GOT3 (cell line): ENCODE measurements at regions not wholly inside any gene's neighbourhood (a gene's known extent, or its start where the extent isn't known, plus 50 kb on each side); places are given as distances from the start of the nearest gene placed in this dataset.
"Not testable (repeated sequence)": the region's sequence is repeated elsewhere in the genome, so short reads cannot be mapped to it uniquely, and the experiment has no call there.

Experiments used
- DNase-seq: peaks from one replicate; lab custom pipeline; 2025; ENCODE audit warnings: mixed read lengths; lab: John Stamatoyannopoulos, UW

DNA sequence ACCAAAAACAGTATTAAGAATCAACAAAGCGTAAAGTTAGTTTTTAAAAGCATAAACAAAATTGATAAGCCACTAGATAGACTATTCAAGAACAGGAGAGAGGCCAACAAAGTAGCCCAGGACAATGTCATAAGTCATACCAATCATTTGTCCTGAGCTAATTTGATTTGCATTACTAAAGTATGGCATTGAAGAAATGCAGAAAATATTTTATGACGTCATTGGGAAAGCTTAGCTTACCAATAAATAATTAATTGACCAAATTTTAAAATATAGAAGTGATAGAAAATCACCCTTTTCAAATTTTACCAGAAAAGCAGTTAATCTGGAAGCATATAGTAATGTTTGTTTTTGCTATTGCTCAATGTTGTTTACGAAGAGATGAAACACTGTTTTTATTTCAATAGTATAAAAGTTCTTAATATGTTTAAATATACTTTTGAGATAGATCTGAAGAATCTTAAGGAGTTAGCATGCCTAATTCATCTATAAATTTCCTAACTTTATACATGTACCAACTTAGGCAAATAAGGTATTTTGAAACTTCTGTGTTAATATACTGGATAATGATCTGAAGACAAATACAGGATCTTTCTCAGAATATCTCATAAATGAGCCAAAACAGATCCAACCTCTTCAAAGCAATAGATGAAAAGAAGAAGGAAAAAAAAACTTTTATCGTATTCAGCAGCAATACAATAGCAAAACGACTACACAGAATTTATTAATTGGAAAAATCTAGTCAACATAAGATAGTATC, 1118.5 kb downstream of the SLC16A7 start:
- DNase-seq: no peak

DNA sequence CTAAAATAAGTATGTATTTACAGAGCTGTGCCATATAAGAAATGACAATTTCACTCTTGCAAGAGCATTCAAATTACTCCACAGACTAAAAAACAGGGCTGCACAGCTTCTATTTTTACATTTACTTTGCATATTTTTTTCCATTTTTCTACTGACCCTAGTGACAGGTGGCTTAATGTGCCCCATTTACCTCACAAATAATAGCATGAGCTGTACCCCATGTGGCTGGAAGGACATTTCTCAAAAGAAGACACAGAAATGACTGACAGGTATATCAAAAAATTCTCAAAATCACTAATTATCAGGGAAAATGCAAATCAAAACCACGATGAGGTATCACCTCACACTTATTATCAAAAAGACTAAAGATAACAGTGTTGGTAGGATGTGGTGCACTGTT, 1128.6 kb downstream of the SLC16A7 start:
- DNase-seq: no peak

DNA sequence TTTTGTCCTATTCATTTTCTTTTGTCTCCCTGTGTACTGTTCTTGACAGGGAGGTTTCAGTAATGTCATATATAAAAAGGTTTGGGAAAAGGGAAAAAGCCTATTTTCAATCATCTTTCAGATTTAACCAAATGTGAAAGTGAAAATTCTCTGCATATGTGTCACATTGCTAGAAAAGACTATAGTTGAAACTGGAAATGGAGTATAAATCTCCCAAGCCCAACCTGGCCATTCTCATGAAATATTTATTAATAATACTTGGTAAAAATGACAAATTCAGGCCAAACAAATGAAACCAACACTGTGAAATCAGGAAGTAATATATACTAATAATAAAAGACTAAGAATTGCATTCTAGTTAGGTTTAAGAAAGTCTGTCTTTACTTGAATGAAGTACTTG, 1129.2 kb downstream of the SLC16A7 start:
- DNase-seq: no peak

DNA sequence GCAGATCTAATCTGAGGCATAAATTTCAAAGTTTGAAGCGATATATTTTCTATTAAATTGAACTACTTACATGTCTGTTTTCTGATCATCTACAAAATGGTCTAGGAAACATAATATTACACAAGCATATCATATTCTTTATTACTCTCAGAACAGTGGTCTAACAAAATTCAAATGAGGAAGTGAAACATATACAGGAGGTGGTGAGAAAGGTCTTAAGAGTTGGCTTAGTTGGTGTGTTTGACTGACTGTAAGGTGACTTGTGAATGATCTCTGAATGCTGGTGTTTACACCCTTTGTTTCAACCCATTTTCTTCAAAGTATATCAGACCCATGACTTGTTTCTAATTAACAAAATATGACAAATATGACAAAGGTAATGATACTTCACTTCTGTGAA, 1156.8 kb downstream of the SLC16A7 start:
- DNase-seq: no peak

DNA sequence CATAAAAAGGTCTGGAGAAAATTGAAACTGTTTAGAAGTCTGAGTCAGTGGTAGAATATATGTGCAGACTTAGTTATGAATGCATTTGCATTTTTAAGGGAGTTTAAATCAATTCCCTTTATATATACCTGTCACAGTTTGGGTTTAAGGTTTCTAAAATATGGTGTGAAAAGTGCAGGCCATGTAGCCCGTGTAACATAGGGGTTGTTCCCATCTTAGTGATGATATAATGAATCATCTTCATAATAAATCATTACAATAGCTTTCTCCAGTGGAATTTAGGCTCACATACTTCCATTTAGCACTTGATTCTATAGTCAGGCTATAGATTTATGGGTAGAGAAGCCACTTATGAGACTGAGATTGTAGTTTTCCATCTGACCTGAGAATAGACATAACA, 1162.4 kb downstream of the SLC16A7 start:
- no peak for DNase-seq

DNA sequence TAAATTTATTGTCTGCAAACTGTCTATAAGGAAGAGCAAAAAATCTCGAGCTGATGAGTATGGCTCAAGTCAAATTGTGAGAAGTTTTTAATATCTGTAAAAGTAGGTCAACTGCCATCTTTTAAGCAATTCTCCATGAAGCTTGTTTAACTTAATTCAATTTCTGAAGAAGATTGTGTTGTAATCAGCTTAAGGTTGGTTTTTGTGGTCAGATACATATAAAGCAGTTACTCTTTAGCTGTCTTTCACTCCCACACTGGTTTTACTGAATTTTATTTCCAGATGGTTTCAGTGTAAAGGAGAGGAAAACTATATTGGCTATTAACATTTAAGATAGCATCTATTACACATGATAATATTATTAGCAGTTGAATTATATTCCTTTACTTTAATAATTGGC, 1165.1 kb downstream of the SLC16A7 start:
- no peak for DNase-seq

DNA sequence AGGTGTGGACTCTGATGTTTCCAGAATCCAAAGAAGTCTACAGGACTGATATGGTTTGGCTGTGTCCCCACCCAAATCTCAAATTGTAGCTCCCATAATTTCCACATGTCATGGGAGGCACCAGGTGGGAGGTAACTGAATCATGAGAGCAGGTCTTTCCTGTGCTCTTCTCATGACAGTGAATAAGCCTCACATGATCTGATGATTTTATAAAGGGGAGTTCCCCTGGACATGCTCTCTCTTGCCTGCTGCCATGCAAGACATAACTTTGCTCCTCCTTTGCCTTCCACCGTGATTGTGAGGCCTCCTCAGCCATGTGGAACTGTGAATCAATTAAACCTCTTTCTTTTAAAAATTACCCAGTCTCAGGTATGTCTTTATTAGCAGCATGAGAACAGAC, 1205.3 kb downstream of the SLC16A7 start:
- not testable (repeated sequence) for DNase-seq

DNA sequence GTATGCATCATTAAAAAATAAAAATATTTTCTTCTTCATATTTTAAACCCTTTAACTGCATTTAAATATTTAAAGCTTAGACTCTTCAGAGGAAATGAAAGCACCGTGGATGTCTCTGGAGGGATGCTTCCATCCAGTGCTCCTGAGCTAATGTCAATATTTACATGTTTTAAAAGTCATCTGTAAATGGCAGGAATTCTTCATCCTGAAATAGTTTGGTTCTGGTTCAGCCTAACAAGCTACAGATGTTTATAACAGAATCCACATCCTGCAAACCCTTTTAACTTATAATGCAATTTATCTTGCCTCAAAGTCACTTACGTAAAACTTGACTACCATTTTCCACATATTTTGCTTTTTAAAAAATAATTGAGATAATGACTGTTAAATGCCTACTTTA, 1207.3 kb downstream of the SLC16A7 start:
- no peak for DNase-seq

DNA sequence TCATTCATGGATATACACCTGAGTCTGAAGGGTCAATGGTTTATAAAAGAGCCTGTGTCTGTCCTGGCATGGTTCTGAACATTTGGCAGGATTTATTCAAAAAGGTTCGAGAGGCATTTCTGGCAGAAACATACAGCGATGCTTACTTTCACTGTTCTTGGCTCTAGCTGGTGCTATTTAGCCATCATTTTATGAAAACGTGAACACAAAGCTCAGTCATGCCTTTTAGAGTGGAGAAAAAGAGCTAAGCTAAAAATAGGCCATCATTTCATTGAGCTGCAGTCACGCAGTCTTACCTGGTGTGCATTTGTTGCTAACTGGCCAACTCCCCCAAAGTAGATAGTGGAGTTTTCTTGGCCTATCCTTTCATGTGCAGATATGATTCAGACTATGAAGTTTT, 1209.5 kb downstream of the SLC16A7 start:
- no peak for DNase-seq

DNA sequence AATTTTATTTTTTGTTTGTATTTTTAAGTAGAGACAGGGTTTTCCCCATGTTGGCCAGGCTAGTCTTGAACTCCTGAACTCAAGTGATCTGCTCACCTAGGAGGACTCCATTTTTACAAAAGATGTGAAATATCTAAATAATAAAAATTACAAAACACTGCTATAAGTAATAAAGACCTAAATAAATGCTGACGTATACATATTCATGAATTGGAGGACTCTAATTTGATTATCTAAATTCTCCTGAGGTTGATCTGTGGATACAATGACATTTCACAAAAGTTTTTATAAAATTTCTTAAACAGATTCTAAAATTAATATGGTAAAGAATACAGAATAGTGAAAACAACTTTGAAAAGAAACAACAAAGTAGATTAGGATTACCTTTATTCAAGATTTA, 1224.0 kb downstream of the SLC16A7 start:
- no peak for DNase-seq

DNA sequence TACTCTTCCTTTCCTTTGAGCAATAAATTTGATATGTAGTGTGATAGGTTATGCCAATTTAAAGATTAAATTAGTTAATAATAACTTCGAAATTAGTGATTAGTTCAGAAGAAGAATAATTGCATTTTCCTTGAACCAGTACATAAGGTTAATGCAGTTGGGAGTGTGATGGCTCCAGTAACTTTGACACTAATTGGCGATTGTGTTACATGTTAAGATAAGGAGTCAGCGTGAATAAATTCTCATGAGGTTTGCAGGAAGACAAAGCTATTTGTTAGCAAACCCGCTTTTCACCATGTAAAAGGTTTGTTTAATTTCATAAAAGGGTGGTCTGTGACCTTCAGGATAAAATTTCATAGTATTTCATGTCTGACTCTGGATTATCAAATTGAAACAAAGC, 1226.8 kb downstream of the SLC16A7 start:
- DNase-seq: no peak

DNA sequence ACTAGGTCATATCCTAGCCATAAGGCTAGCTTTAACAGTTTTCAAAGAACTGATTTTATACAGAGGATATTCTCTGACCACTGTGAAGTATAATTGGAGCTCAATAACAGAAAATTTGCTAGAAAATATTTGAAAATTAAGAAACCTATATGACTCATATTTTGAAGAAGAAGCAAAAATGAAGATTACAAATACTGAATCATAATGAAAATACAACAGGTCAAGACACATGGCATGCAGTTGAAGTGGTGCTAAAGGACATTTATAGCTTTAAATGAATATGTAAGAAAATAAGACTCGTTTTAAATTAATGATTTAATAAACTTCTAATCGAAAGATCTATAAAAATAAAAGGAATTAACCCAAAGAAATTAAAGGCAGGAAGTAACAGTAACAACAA, 1234.6 kb downstream of the SLC16A7 start:
- DNase-seq: no peak

DNA sequence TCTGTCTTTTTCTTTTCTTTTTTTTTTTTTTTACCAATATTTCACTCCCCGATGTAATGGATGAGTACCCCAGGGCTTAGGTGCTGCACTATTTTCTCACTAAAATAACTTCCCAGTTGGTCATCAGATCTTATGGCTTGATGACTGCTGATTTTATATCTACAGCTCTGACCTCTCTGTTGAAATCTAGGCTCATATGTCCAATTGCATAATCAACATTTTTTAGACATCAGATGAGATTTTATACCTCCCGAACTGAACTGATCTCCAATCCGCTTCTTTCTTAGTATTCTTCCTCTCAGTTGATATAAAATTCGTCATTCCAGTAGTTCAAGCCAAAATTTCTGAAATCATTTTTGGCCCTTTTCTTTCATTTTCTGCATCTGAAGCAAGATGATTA, 1236.5 kb downstream of the SLC16A7 start:
- no peak for DNase-seq

DNA sequence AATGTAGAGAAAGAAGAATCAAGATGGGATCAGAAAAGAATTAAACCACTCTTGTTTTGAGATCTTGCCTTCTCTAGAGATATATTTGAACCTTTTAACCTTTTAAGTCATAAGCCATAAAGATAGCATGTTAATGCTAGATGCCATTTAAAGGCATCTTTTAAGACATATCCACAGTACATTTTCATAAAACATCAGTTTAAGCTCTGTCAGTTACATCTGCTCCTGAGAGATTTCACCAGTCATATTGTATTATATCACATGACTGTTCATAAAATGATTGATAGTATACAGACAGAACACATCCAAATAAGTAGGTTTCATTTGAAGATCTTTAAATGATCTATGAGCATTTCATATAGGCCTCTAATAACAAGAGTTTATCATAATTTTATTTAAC, 1238.5 kb downstream of the SLC16A7 start:
- no peak for DNase-seq

DNA sequence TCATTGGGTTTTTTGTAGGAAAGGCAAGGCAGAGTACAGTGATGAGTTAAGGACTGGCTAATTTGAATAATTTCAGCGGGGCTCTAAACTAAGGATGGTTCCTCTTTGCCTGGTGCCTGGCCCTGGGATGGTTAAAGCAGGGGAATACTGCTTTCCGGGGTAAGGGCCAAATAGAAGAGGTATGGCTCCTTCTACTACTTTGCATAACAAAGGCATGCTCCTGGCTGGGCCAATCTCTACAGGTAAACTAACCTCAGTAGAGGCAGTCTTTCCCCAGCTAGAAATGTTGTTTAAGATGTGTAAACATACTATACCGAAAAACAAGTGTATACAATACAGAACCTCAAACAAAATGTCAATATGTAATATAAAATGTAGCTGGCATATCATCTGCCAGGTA, 1239.0 kb downstream of the SLC16A7 start:
- DNase-seq: no peak

DNA sequence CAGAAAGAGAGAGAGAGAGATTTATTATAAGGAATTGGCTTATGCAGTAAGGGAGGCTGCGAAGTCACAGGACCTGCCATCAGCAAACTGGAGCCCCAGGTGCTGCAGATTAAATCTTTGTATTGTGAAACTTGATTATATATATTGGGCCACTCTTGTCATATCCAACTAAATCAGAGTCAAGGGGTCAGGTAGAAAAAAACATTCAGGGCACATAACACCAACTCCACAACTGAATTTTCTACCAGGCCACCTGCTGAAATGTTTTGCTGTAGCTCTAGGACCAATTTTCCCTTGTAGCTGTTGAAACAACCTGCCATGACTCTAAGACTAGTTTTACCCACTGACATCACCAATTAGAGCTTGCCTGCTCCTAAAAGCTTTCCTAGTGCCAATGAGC, 1240.8 kb downstream of the SLC16A7 start:
- no peak for DNase-seq

DNA sequence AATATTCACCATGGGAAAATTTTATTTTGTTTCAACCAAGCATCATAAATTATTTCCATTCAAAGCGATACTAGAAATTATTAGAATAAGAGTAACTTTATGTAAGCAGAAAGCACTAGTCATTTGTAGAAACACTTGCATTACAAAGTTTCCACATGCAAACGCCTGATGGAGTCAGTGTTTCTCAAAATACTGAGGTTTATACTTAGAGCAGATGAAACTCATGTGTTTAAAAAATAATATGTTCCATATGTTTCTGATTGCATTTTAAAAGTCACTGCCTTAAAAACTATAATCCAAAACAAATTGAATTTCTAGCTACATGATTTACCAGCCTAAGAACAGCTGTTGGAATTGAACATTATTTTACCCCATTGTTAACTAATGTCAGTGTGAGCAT, 1246.4 kb downstream of the SLC16A7 start:
- no peak for DNase-seq

DNA sequence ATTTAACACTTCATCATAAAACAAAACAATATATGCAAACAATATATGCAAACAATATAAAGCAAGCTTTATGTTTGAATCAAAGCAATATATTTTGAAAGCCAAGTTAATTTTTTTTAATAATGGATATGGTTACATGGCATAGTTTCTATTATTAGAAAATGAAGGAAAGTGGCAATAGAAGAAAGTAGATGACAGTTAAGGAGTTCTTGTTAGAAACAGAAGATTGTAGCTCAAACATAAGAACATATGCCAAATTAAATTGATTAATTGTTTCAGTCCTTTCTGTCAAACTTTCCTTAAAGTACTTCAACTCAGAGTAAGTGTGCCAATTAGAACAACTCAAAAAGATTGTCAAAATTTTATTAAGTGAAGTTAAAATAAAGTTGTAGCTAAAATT, 1248.3 kb downstream of the SLC16A7 start:
- DNase-seq: no peak

DNA sequence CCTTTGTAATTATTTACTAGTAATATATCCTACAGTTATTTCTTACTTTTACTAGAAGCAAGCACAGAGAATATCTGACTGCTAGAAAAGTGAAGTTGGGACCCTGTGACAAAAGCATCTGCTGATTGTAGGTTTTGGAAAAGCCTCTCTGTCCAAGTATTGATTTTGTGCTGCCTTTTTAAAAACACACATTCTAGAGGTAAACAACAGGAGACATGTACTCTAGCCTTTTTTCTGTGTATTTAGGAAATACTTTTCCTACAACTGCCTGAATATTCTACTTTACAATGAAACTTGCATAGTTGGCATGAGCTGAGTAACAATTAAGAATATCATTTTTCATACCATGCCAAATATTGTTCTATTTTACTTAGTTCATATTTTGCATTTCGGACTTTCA, 1249.0 kb downstream of the SLC16A7 start:
- no peak for DNase-seq

DNA sequence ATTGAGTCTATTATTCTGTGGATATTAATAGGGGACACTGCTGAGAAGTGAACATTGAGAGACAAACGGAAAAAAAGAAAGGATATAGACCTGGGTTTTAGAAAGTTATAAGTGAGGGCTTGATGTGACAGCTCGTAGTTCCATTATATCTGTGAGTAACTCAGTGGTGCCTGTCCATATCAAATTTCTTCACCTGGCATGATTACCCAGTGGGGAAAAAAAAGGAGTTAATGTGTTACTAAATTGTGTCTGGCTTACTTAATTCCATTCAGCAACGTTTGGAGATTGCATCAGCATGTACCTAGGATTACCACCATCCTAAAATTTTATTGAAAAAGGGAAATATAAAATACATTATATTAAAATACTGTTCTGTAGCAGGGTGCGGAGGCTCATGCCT, 1249.9 kb downstream of the SLC16A7 start:
- DNase-seq: no peak

DNA sequence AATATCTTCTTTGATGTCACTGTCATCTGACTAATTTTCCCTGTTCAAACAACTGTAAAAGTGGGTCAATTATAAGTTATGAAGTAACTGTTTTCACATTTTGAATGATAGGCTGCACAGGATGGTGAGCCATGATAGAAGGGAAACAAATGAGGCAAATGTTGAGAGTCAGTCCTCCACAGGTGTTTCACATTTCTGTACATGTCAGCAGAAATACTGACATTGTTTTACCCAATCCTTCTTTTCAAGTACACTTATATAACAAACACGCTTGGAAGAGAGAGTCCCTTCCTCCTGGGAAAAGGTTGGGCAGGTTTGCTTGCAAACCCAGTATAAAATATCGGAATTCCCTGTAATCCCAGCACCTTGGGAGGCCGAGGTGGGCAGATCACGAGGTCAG, 1251.5 kb downstream of the SLC16A7 start:
- no peak for DNase-seq

DNA sequence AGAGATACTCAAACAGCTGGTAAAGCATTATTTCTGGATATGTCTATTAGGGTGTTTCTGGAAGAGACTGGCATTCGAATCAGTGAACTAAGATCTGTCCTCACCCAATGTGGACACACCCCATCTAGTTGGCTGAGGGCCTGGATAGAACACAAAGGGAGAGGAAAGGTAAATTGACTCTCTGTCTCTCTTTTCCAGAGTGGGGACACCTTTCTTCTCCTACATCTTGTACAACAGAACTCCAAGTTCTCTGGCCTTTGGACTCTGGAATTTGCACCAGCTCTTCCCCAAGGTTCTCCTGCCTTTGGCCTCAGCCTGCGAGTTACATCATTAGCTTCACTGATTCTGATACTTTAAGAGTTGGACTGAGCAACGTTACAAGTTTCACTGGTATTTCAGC, 1253.9 kb downstream of the SLC16A7 start:
- DNase-seq: no peak

DNA sequence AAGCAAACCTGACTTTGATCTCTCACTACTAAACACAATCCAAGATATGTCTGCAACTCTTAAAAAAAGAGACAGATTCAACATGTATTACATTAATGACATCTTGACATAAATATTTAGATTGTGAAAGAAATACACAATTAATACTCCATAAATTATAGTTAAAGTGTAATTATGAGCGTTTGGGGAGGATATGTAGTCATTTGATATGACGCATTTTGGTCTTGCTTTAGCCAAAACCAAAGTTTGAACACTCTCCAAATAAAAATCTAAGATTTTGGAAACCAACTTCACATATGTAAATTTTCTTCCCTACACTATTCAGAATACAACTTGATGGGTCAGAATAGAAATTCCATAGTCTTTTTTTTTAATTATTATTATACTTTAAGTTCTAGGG, 1257.6 kb downstream of the SLC16A7 start:
- no peak for DNase-seq

DNA sequence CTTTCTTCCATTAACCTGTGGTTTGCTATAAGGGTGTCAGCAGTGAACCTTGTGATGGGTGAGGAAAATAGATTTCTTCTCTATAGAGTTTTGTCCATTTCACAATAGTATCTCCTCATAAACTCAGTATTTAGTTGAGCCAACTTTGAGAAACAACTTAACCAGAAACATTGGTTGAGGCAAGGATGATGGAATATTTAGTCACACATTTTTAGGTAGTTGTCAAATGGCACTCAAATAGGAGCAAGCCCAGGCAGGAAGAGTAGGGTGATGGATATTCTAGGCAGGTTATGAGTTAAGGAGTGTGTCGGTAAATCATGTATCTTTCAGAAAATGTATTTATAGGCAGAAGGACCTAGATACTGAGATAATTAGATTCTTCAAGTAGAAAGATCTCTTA, 1267.6 kb downstream of the SLC16A7 start:
- DNase-seq: no peak

DNA sequence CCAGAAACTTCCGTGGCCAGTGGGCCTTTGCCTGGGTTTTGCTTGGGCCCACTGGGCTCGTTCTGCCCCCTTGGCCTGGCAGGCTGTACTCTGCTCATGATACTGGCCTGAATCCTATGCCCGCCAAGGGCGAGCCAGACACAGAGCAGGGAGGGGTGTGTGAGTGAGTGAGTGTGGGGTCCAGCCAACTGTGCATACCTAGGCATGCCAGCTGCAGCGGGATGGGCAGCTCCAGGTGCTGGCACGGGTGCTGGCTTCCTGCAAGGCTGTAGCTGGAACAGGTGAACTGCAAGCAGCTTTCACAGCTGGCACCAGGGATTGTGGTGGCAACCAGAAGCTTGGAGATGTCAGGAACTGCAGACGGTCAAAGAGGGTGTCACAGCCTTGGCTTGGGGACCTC, 1276.4 kb downstream of the SLC16A7 start:
- no peak for DNase-seq
